ENCODE measurements at regions not wholly inside any gene's neighbourhood (a gene's known extent, or its start where the extent isn't known, plus 50 kb on each side); places are given as distances from the start of the nearest gene placed in this dataset.

- TF ChIP-seq ARNT (IDR thresholded peaks at IDR 0.05) (no peak), PKNOX1 (IDR thresholded peaks at IDR 0.05) (no peak)
Measured at GRCh38 chr4:64588507-64588906, 179.3 kb upstream of the TECRL start.
